Erythroblast (primary cell): ENCODE measurements at regions not wholly inside any gene's neighbourhood (a gene's known extent, or its start where the extent isn't known, plus 50 kb on each side); places are given as distances from the start of the nearest gene placed in this dataset.

Experiments
- GATA1 ChIP-seq: IDR thresholded peaks from 2 replicates; pipeline ENCODE4 v1.6.1; 2011; ENCODE audit warnings: low read depth, mild to moderate bottlenecking, control low read depth, low read length, moderate library complexity
- POLR2A ChIP-seq: IDR thresholded peaks from 2 replicates; pipeline ENCODE4 v1.6.1; 2011; ENCODE audit warnings: mild to moderate bottlenecking, low read length

DNA sequence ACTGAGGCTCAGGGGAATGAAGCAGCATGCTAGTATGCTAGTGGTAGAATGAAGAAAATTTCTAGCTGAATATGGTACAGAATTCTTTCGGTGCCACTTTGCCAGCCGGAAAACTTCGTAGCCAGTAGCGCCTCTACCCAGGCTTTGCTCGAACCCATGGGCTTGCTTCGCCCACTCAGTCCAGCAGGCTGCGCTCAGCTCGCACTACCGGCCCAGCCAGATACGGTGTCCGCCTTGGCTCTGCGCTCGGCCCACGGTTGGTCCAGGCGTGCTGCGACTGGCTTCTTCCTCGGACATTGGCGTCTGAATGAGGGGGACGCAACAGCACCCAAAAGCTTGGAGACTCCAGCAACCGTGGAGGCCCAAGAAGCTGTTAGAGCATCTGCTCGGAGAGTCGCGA lies 372.5 kb upstream of the CDH8 start:
- no peak for TF ChIP-seq POLR2A
- no peak for TF ChIP-seq GATA1
